ENCODE measurements at regions not wholly inside any gene's neighbourhood (a gene's known extent, or its start where the extent isn't known, plus 50 kb on each side); places are given as distances from the start of the nearest gene placed in this dataset.

DNA sequence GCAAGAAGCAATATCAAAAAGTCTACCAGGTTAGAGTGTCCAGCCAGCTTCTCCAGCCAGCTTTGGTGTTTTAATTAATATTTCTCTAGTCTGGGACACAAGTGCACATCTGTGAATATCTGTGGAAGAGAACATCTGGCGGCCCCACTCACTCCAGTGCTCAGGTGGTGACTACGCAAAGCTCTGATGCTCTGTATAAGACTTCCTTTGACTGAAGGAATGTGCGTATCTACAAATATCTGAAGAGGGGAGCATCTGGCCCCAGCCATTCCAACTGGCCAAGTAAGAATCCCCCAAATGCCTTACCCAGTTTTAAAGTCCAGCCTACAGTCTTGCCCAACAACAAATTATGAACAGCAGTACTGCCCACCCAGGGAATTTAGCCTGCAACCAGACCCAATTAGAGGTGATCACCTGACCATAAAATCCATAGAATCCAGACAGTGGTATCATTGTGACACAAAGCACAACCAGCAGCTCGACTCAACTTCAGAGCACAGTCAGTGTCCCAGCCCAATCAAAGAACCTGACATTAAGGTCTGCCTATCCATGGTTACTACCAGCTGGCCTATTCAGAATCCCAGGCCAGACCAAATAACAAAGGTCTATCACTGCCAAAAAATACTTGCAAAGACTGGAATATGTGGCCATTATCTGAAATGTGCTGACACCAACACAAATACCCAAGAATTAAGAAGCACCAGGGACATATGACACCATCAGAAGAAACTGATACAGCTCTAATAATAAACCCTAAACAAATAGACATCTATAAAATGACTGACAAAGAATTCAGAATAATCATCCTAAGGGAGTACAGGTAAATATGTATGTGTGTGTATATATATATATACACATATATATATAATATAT lies 76.1 kb upstream of the MANEA start:
- DNase-seq (ENCODE audit: low read depth in 3 of 3) = no peak

DNA sequence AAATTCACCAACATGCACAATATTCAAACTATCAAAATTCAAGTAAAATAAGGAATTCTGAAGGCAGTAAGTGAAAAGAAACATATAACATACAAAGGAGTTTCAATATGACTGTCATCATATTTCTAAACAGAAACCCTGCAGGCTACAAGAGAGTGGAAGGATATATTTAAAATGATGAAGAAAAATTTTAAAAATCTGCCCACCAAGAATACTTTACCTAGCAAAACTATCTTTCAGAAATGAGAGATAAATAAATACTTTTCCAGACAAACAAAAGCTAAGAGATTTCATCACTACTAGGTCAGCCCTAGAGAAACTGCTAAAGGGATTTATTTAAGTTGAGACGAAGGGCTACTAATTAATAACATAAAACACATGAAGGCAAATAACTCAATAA lies 73.8 kb upstream of the MANEA start:
- no peak for DNase-seq (ENCODE audit: low read depth in 3 of 3)

- no peak for DNase-seq (ENCODE audit: low read depth in 3 of 3)
Measured at GRCh38 chr6:95511404-95511803, 65.9 kb upstream of the MANEA start.

DNA sequence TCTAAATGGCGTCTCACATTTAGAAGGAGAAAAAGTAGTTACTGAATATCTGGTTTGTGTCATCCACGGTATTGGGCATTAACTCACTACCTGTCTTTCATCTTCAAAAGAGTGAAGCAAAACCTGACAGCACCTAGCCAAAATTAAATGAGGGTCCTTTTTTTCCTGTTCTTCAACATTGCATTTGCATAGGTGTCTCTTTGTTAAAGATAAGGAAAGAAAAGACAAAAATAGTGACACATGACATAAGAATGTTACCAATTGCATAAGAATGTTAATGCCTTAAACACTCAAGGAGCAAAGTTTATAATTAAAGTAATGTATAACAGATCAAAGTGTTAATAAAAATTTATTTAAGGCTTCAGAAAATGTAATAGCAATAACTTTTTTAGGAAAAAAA lies 61.4 kb upstream of the MANEA start:
- no peak for DNase-seq (ENCODE audit: low read depth in 3 of 3)

- DNase-seq (ENCODE audit: low read depth in 3 of 3) = no peak
Measured at GRCh38 chr6:95517004-95517403, 60.3 kb upstream of the MANEA start.

GRCh38 chr6:95517568-95517967 lies 59.8 kb upstream of the MANEA start:
- DNase-seq (ENCODE audit: low read depth in 3 of 3) = no peak

DNA sequence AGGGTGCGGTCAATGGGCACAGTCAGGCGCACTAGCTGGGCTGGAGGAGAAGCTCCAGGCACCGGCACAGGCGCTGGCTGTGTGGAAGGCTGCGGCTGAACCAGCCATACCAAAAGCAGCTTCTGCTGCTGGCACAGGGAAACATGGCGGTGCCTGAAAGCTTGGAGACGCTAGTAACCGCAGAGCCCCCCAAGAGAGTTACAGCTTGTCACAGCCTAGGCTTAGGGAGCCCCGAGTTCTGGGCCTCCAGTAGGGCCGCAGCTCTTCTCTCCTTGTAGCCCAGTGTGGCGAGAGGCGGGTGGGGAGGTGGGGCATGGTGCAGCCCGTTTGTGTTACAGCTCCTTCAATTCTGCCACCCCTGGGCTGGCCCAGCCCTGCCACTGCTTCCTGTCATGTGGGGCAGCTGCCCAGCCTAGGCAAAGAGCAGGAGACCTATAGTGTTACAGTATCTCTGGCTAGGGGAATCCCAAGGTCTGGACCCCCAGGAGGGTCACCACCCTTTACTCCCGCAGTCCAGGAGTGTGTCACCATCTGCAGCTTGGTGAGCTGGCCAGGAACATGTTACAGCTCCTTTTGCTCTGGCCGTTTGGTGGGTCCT lies 58.6 kb upstream of the MANEA start:
- DNase-seq (ENCODE audit: low read depth in 3 of 3) = no peak

DNA sequence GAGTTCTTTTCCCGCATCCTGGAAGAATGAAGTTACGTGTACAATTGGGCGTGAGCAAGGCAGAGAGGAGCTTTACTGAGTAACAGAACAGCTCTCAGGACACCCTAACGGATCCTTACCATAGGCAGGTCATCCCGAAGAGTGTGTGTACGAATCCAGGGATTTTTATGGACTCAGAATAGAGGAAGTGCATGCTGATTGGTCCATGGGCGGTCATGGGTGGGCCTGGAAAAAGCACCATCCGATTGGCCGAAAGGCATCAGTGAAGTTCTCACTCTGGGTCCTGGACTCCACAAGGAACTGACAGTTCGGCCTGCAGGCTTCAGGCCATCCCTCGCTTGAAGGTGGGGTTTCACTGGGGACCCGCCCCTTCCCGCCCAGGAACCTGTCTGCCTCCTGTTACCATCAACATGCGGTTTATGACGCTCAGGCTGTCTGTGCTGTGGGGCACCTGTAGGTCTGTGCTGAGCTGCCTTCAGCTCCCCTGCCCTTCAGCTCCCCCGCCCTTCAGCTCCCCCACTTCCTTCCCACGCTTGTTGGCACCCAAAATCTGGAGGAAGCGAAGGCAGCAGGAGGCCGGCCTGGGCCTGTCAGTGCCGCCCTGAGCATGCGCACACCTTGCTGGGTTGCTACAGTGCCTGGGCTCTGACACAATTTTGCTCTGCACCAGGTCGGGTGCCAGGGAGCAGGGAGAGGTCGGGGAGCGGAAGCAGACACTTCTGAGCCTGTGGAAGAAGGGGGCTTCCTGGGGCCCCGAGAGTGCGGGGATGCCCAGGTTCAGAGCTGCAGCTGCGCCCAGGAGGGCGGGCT lies 57.9 kb upstream of the MANEA start:
- DNase-seq (ENCODE audit: low read depth in 3 of 3) = no peak

GRCh38 chr6:95521181-95521580 lies 56.2 kb upstream of the MANEA start:
- no peak for DNase-seq (ENCODE audit: low read depth in 3 of 3)

All from stimulated activated CD4-positive, alpha-beta T cell treated with anti-CD3 and anti-CD28 coated beads, TNF-alpha, amount 100 ng/mL, for 24 hours (primary cell).